Motor neuron (in vitro differentiated cells): ENCODE measurements at regions not wholly inside any gene's neighbourhood (a gene's known extent, or its start where the extent isn't known, plus 50 kb on each side); places are given as distances from the start of the nearest gene placed in this dataset.

Source experiments
- ATAC-seq, 8 experiments: fragments of 200-7000 bp; cut with Tn5 transposase; replicated peaks in 6 of 8; 2 replicates each; pipeline ENCODE4 v1.8.0; 2021; ENCODE audit warnings: mild to moderate bottlenecking in 8 of 8, moderate library complexity in 8 of 8
- H3K27ac ChIP-seq, 2 donors: fragments of 250-450 bp; sonication (Bioruptor Pico); 2 replicates each; pipeline ENCODE4 v1.9.0; 2021; ENCODE audit warnings: antibody characterized with exemption in 2 of 2, mild to moderate bottlenecking in 2 of 2, moderate library complexity in 1 of 2
- H3K4me1 ChIP-seq, 2 donors: fragments of 250-450 bp; sonication (Bioruptor Pico); replicated peaks in 1 of 2; 2 replicates each; pipeline ENCODE4 v1.6.1; 2021; ENCODE audit warnings: antibody characterized with exemption in 2 of 2, mild to moderate bottlenecking in 2 of 2, moderate library complexity in 1 of 2
- H3K4me3 ChIP-seq, 5 donors: fragments of 250-450 bp; sonication (Bioruptor Pico); 2 replicates each; pipeline ENCODE4 v1.9.0; 2021; ENCODE audit warnings: antibody characterized with exemption in 5 of 5, mild to moderate bottlenecking in 5 of 5, moderate library complexity in 4 of 5
- WGBS, 10 experiments: fragments of 450-650 bp; shearing (Covaris generic); methylation state at CpG; one replicate each; pipeline ENCODE4 v1.0.0; 2022; 5-methylcytosine and 5-hydroxymethylcytosine counted together
- in situ Hi-C, 9 experiments: fragments of 400-800 bp; cut with MboI; loops; one replicate each; pipeline ENCODE4 v1.15.0; 2021; ENCODE audit warnings: low sequenced_read_pairs in 9 of 9, low pct_unique_long_range_greater_than_20kb in 2 of 9; ENCODE audit not compliant: unreplicated experiment in 9 of 9

- WGBS, 10 experiments = 0 to 100% (median 88%) methylated on average over 1 to 3 of the region's 3 CpGs; no CpG with 5 or more reads in 2 of the 10 experiments
- no peak for ATAC-seq
These were observed 291.3 kb upstream of the ADAMTSL1 start for GRCh38 chr9:18182636-18183035.

GRCh38 chr9:18183974-18184373 lies 290.0 kb upstream of the ADAMTSL1 start:
- Histone ChIP-seq H3K4me1 (no peaks in the 10 kb centered on the region), H3K27ac (no peak overlapping the region), H3K4me3 (no peak overlapping the region)
- in situ Hi-C loops = no loop called here
- 4 to 90% (median 43%) methylated on average over 1 to 3 of the region's 3 CpGs; no CpG with 5 or more reads in 2 of the 10 experiments for WGBS, 10 experiments
- ATAC-seq = no peak

More at GRCh38 chr9:18182636-18183035, 291.3 kb upstream of the ADAMTSL1 start:
- Histone ChIP-seq H3K4me1 (no peaks in the 10 kb centered on the region), H3K27ac (no peak overlapping the region), H3K4me3 (no peak overlapping the region)
- in situ Hi-C loops = no loop called here

DNA sequence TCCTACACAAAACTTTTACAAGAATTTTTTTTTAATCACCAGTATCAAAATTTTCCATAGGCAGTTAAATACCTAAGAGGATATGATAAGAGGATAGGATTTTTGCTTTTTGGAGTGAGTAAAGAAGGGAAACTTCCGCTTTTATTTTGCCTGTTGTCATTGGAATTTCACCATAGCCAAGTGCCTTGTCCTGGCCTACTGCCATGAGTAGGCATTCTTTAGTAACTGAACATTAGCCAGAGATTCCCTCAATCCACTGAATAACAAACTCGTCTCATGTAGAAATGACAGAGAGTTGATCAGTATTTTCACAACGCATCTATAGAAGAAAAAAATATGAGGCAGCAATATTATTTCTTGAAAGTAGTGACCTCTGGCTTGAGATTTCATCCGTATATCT lies 289.6 kb upstream of the ADAMTSL1 start:
- 0 to 100% (median 82%) methylated on average over 1 to 4 of the region's 4 CpGs; no CpG with 5 or more reads in 1 of the 10 experiments for WGBS, 10 experiments
- peaks cover under 1 to 2% of the 10 kb centered on the region in 2 donors for H3K4me1 ChIP-seq
- ATAC-seq = no peak
- H3K4me3 ChIP-seq = no peak overlapping the region
- in situ Hi-C loops = no loop called here
- no peak overlapping the region for H3K27ac ChIP-seq

DNA sequence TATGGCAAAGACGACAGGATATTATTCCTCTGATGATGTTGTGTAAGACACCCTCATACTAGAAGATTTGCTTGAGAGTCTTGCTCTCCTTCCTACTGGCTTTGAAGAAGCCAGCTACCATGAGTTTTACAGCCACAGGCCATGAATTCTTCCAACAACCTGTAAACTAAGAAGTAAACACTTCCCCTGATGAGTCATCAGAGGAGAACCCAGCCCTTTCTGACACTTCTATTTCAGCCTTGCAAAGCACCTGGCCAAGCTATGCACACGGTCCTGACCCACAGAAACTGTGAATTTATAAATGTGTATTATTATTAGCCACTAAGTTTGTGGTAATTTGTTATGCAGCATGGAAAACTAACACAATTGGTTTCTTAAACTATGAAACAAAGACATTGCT lies 288.8 kb upstream of the ADAMTSL1 start:
- 0 to 100% (median 44%) methylated on average over 1 to 2 of the region's 2 CpGs; no CpG with 5 or more reads in 1 of the 10 experiments for WGBS, 10 experiments
- ATAC-seq = peak in 2 of 8 experiments; percentile 33 to 72
- Histone ChIP-seq H3K4me3 (no peak overlapping the region), H3K27ac (no peak overlapping the region), H3K4me1 (peaks cover 7 to 9% of the 10 kb centered on the region in 2 donors)
- in situ Hi-C loops = no loop called here

- H3K4me3 ChIP-seq = no peak overlapping the region
- WGBS, 10 experiments = 0 to 100% (median 82%) methylated on average over 1 to 4 of the region's 4 CpGs
- ATAC-seq = no peak
These were observed 285.0 kb upstream of the ADAMTSL1 start for GRCh38 chr9:18188971-18189370.

DNA sequence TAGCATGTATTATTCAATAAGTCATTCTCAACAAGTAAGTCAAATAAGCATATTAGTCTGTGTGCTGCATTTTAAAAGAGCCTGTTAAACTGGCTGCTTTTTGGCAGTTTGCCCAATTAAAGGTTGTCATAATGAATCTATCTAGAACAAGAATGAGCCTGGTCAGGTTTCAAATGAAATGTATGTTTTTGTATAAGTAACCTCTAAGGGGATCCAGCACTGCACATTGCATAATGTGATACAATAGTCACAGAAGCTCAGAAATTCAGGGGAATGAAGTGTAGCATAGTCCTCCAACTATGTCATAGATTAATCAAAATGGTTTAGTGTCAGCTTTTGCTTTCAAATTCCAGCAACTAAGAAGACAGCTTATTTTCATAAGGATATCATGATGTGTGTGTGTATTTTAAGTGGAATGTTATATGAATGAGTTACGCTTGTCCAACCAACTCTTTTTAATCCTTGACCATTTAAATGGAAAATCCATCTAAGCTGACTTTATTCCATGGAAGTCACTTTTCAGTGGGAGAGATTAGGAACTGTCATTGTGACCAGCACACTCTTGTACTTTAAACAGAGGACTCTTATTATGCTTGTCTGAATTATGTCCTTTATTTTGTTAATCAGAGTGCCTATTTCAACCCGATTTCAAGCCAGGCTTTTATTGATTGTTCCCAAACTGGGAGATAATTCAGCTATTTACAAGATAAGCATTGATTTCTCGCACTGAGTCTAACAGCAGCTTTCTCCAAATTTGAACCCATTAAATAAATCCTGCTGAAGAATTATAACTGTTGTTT lies 283.9 kb upstream of the ADAMTSL1 start:
- peaks cover 7 to 15% of the 10 kb centered on the region in 2 donors for H3K4me1 ChIP-seq
- ATAC-seq = peak in 5 of 8 experiments; percentile 28 to 70 (median 45)
- H3K27ac ChIP-seq = no peak overlapping the region
- 6 to 80% (median 54%) methylated on average over 1 to 3 of the region's 3 CpGs for WGBS, 10 experiments
- no peak overlapping the region for H3K4me3 ChIP-seq
- in situ Hi-C loops = no loop called here

More at GRCh38 chr9:18188971-18189370, 285.0 kb upstream of the ADAMTSL1 start:
- Histone ChIP-seq H3K4me1 (peaks cover 7 to 15% of the 10 kb centered on the region in 2 donors), H3K27ac (no peak overlapping the region)
- in situ Hi-C loops = no loop called here

- Histone ChIP-seq H3K4me3 (no peak overlapping the region), H3K27ac (no peak overlapping the region), H3K4me1 (peaks cover 7 to 15% of the 10 kb centered on the region in 2 donors)
- 12 to 100% (median 89%) methylated on average over 1 to 4 of the region's 4 CpGs for WGBS, 10 experiments
- no peak for ATAC-seq
- in situ Hi-C loops = no loop called here
These were observed 283.1 kb upstream of the ADAMTSL1 start for GRCh38 chr9:18190671-18191374.

GRCh38 chr9:18194316-18194715 lies 279.6 kb upstream of the ADAMTSL1 start:
- no peak overlapping the region for H3K4me3 ChIP-seq
- peak in 1 of 8 experiments; percentile 36 for ATAC-seq
- H3K4me1 ChIP-seq = peaks cover 7 to 14% of the 10 kb centered on the region in 2 donors
- in situ Hi-C loops = no loop called here
- 0 to 93% (median 64%) methylated on average over 1 to 3 of the region's 3 CpGs; no CpG with 5 or more reads in 1 of the 10 experiments for WGBS, 10 experiments
- no peak overlapping the region for H3K27ac ChIP-seq

DNA sequence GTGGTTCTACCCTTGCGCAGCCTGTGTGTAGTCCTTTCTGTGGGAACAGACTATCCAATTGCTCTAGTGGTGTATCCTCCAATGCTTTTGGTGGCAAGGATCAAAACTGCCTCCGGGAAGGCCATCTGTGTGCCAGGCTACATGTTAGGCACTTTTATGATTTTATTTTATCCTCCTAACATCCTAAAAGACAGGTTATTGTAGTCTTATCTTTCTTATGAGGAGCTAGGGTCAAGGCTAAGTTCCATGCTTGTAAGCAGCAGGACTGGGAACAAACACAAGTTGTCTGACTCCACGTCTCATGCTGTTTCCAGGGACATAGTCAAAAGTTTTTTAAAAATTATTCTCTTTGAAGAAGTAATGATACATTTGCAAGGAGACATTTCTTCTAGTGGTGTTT lies 278.7 kb upstream of the ADAMTSL1 start:
- WGBS, 10 experiments = 0 to 100% (median 96%) methylated on average over 1 to 3 of the region's 3 CpGs; no CpG with 5 or more reads in 2 of the 10 experiments
- Histone ChIP-seq H3K4me3 (no peak overlapping the region), H3K4me1 (peaks cover 0 to 6% of the 10 kb centered on the region in 2 donors), H3K27ac (no peak overlapping the region)
- in situ Hi-C loops = no loop called here
- ATAC-seq = no peak

DNA sequence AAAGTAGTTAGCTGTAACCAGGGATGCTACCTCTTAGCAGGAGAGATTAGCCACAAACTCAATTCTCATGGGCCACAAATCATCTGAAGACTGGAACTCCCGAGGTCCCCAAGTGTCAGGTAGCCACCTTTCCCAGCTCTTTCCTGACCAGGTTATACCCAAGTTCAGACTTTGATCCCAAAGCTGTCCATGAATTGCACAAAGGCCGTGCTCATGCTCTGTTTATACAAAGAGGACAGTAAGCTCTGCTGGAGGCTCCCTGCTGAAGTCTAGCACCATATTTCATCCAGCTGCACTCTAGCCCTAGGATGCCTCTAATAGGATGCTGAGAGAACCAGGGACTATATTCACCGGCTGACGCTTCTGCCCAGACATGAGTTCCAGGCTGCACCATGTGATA lies 271.0 kb upstream of the ADAMTSL1 start:
- Histone ChIP-seq H3K4me1 (no peaks in the 10 kb centered on the region), H3K4me3 (no peak overlapping the region), H3K27ac (no peak overlapping the region)
- WGBS, 10 experiments = 59 to 100% (median 74%) methylated on average over 3 to 4 of the region's 4 CpGs; no CpG with 5 or more reads in 4 of the 10 experiments
- in situ Hi-C loops = loop anchor here in 8 of 9 experiments (10.0 to 25.0 kb wide), 4 partner anchors 388 to 668 kb away; no protein-coding TSS in a partner anchor
- no peak for ATAC-seq

GRCh38 chr9:18207735-18208134 lies 266.2 kb upstream of the ADAMTSL1 start:
- Histone ChIP-seq H3K4me1 (no peaks in the 10 kb centered on the region), H3K27ac (no peak overlapping the region), H3K4me3 (no peak overlapping the region)
- 32 to 100% (median 92%) methylated on average over 1 to 3 of the region's 3 CpGs for WGBS, 10 experiments
- in situ Hi-C loops = loop anchor here in 8 of 9 experiments (10.0 to 25.0 kb wide), 4 partner anchors 393 to 673 kb away; no protein-coding TSS in a partner anchor
- ATAC-seq = no peak

DNA sequence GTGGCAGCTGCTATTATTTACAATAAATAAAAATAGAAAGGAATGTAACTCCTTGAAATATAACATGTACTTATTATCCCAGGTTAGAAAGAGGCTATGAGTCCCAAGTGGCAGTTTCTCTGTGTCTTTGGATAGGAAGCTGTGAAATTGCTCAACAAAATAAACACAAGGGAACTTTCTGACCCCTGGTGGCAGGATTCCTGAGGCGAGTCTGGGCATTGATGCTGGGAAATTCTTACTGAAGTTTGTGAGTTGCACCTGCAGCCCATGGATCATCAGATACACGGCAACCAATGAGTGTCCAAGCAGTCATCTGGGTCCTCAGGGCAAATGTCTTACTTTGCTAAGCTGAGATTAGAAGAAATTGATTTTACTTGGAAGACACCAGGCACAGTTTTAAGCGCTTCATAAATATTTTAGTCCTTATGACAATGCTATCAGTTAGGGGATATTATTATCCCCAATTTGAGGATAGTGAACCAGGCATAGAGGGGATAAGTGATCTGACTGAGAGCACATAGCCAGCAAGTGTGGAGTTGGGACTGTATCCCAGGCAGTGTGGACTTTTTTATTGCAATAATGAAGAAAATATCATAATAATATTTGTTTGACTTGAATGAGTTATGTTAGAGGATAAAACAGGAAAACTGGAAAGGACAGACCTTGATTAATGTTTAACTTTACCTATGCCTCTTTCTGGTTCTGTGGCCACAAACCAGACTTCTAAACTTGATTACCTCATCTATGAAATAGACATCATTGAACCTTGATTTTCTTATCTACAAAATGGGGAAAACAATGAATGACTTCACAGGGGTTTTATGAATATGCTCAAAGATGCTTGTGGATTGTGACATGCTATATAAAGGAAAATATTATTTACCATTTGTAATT lies 265.5 kb upstream of the ADAMTSL1 start:
- in situ Hi-C loops = loop anchor here in 8 of 9 experiments (10.0 to 25.0 kb wide), 4 partner anchors 394 to 674 kb away; no protein-coding TSS in a partner anchor
- WGBS, 10 experiments = 0 to 50% (median 41%) methylated on average over 1 to 3 of the region's 3 CpGs; no CpG with 5 or more reads in 3 of the 10 experiments
- Histone ChIP-seq H3K4me3 (no peak overlapping the region), H3K27ac (no peak overlapping the region), H3K4me1 (peaks cover 0 to 2% of the 10 kb centered on the region in 2 donors)
- ATAC-seq = peak in 4 of 8 experiments; percentile 40 to 67 (median 66)
